ENCODE measurements at regions not wholly inside any gene's neighbourhood (a gene's known extent, or its start where the extent isn't known, plus 50 kb on each side); places are given as distances from the start of the nearest gene placed in this dataset.

DNA sequence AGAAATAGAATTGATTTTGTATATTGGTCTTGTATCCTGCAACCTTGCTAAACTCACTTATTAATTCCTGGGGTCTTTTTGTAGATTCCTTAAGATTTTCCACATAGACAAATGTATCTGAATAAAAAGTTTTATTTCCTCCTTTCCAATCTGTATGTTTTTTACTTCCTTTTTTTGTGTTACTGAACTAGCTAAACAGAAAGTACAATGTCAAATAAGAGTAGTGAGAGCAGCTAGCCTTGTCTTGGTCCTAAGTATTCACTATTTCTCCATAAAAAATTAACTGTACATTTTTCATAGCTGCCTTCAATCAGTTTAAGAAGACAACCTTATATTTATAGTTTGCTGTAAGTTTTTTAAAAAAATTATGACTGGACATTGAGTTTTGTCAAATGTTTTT, 74.9 kb downstream of the FASLG start:
- DNase-seq (ENCODE audit: low read depth) = no peak
- TF ChIP-seq, protein P1, sequence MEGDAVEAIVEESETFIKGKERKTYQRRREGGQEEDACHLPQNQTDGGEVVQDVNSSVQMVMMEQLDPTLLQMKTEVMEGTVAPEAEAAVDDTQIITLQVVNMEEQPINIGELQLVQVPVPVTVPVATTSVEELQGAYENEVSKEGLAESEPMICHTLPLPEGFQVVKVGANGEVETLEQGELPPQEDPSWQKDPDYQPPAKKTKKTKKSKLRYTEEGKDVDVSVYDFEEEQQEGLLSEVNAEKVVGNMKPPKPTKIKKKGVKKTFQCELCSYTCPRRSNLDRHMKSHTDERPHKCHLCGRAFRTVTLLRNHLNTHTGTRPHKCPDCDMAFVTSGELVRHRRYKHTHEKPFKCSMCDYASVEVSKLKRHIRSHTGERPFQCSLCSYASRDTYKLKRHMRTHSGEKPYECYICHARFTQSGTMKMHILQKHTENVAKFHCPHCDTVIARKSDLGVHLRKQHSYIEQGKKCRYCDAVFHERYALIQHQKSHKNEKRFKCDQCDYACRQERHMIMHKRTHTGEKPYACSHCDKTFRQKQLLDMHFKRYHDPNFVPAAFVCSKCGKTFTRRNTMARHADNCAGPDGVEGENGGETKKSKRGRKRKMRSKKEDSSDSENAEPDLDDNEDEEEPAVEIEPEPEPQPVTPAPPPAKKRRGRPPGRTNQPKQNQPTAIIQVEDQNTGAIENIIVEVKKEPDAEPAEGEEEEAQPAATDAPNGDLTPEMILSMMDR (IDR thresholded peaks at IDR 0.05; ENCODE audit: low read depth, low read length, missing control alignments) = no peak
- in situ Hi-C loops (cut with HindIII; ENCODE audit: low sequenced_read_pairs) = no loop called here
- H3K4me3 ChIP-seq (ENCODE audit: low read depth, low read length) = no peak overlapping the region

DNA sequence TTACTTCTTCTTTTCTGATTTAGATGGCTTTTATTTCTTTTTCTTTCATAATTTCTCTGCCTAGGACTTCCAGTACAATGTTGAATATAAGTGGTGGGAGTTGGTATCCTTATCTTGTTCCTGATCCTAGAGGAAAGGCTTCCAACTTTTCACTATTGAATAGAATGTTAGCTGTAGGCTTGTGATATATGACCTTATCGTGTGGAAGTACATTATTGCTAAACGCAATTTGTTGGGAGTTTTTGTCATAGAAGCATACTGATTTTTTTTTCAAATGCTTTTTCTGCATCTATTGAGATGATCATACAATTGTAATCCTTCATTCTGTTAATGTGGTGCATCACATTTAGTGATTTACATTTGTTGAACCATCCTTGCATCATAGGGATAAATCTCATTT, 79.5 kb downstream of the FASLG start:
- in situ Hi-C loops (cut with HindIII; ENCODE audit: low sequenced_read_pairs) = no loop called here
- DNase-seq (ENCODE audit: low read depth) = no peak
- TF ChIP-seq, protein P1 (IDR thresholded peaks at IDR 0.05; ENCODE audit: low read depth, low read length, missing control alignments) = no peak
- no peak overlapping the region for H3K4me3 ChIP-seq (ENCODE audit: low read depth, low read length)

DNA sequence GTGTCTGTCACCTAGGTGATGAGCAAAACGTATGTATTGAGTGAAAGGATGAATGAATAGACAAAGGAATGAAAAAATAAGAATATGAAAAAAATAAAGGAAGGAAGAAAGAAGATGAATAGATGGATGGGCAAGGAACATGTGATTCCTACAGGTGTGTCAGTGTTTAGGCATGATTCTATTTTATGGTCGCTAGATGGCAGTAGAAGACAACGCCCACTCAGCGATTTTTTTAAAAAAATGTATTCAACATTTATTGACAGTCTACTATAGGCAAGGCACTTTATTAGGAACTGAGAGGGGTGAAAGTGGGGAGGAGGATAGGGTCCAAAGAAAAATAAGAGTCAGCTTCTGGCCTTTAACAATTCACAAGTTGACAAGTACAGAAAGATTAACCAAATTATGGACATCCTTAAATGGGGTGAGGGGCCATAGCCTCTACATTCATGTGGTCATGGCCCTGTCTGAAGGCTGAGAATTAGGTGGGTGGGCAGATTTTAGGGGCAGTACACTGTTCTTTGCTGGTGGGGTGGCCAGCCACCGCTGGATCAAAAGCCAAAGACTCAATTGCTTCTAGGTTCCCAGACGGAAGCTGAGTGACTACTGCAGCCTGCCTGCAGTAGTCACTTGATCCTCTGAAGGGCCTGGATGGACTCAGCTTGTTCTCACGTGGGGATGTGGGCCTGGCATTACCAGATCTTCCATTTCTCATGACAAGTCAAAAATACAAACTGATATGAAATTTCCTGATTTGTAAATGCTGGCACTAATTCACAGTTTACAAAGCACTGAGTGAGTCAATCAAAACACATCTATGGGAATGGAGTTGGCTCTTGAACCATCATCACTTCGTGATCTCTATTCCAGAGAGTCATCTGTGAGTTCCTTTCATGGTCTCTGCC, 83.9 kb downstream of the FASLG start:
- DNase-seq (ENCODE audit: low read depth) = no peak
- TF ChIP-seq, protein P1 (IDR thresholded peaks at IDR 0.05; ENCODE audit: low read depth, low read length, missing control alignments) = peak; percentile 76
- H3K4me3 ChIP-seq (ENCODE audit: low read depth, low read length) = no peak overlapping the region
- in situ Hi-C loops (cut with HindIII; ENCODE audit: low sequenced_read_pairs) = no loop called here

DNA sequence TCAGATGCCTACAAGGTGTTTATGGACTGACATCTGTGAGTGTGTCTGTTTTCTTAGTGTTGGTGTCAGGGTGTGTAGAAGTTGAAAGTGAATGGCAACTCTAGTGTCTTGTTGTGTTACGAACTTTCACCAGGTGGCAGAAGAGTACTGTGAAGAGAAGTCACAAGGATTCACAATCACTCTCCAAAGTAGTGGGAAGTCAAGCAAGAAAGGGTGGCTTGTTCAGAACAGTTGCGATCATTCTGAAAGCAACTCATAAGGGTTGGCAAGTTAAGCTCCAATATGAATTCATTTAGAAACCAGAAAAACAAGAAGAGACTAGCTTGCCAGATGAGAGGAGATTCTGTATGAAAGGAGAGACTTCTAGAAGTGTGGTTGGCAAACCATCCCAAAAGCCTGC, 86.1 kb downstream of the FASLG start:
- in situ Hi-C loops (cut with HindIII; ENCODE audit: low sequenced_read_pairs) = no loop called here

DNA sequence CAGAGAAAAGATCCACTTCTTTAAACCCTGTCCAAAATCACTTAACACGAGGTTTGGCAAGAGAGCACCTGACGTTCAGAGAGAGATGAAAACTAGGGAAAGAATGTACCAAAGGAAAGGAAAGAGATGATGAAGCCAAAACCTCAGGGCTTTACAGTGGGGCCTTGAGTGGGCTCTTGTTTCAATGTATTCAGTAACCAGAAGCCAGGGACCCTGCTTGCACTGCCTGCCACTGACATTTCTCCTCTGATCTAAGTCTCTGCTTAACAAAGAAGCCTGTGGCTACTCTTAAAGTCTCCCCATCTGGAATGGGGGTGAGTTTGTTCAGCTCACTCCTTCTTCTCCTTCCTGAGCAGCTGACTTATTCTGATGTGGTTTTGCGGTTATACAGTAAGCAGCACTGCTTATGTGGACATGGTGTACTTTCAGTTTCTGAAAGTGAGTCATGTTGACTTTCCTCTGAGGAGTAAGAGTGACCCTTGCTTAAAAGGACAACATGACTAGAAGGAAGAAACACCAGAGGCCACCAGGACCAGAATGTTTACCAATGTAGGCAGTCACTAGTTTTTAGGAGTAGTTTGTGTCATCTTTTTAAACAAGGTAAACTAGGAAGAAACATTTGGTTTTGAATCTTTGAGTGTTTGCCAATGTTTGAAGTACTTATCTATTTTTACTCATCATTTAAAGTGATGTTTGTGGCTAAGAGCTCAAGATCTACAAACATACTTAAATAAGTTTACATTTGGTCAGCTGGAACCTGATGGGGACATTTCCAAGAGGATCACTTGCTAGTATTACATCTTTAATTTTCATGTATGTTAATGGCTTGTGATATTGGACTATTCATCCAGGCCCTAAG, 87.4 kb downstream of the FASLG start:
- no peak overlapping the region for H3K4me3 ChIP-seq (ENCODE audit: low read depth, low read length)
- in situ Hi-C loops (cut with HindIII; ENCODE audit: low sequenced_read_pairs) = no loop called here
- peak; percentile 98 for DNase-seq (ENCODE audit: low read depth)
- TF ChIP-seq, protein P1 (IDR thresholded peaks at IDR 0.05; ENCODE audit: low read depth, low read length, missing control alignments) = no peak

More for the DNA sequence above, 86.1 kb downstream of the FASLG start:
- H3K4me3 ChIP-seq (ENCODE audit: low read depth, low read length) = no peak overlapping the region
- DNase-seq (ENCODE audit: low read depth) = peak; percentile 90
- TF ChIP-seq, protein P1 (IDR thresholded peaks at IDR 0.05; ENCODE audit: low read depth, low read length, missing control alignments) = peak; percentile 70

DNA sequence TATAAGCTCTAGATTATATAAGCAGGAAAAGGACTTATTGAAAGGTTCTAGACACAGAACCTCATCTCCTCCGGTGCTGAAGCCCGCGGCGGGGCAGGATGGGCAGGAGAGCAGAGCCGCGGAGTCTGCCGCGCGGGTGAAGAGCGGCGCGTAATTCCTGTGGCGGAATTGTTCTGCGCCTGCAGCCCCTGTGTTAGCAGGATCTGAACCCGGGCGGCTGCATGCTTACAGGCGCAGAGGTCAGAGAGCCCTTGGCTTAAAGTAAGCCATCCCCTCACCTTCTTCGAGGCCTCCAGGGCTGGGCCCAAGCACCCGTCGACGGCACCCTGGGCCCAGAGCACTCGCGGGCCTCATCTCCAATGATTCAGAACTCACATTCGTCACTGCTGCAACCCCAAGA, 89.3 kb downstream of the FASLG start:
- TF ChIP-seq, protein P1 (IDR thresholded peaks at IDR 0.05; ENCODE audit: low read depth, low read length, missing control alignments) = no peak
- H3K4me3 ChIP-seq (ENCODE audit: low read depth, low read length) = no peak overlapping the region
- DNase-seq (ENCODE audit: low read depth) = no peak
- in situ Hi-C loops (cut with HindIII; ENCODE audit: low sequenced_read_pairs) = no loop called here
